ENCODE measurements at regions not wholly inside any gene's neighbourhood (a gene's known extent, or its start where the extent isn't known, plus 50 kb on each side); places are given as distances from the start of the nearest gene placed in this dataset.
"Not testable (repeated sequence)": the region's sequence is repeated elsewhere in the genome, so short reads cannot be mapped to it uniquely, and the experiment has no call there.

- Histone ChIP-seq H3K9me3 (ENCODE audit: control insufficient read depth, insufficient read depth, low read length) (no peaks in the 10 kb centered on the region), H3K4me1 (ENCODE audit: control insufficient read depth, insufficient read depth, low read length) (no peaks in the 10 kb centered on the region), H3K27ac (ENCODE audit: low read depth, low read length) (no peak overlapping the region)
Measured at GRCh38 chrX:129097668-129098067, 425.6 kb downstream of the SMARCA1 start.

GRCh38 chrX:129093706-129094105 lies 429.6 kb downstream of the SMARCA1 start:
- H3K4me1 ChIP-seq (ENCODE audit: control insufficient read depth, insufficient read depth, low read length) = no peaks in the 10 kb centered on the region
- H3K4me3 ChIP-seq (ENCODE audit: low read depth, low read length) = no peak overlapping the region
- no CpG with 5 or more reads among the region's 2 CpGs for whole genome bisulfite sequencing (ENCODE audit: insufficient coverage)
- DNase-seq (ENCODE audit: low read depth in 4 of 6, low spot score in 6 of 6) = peak in 2 of 6 donors; percentile 27 to 36
- no peak overlapping the region for H3K27ac ChIP-seq (ENCODE audit: low read depth, low read length)
- no peaks in the 10 kb centered on the region for H3K9me3 ChIP-seq (ENCODE audit: control insufficient read depth, insufficient read depth, low read length)
- H3K27me3 ChIP-seq (ENCODE audit: control insufficient read depth, insufficient read depth, low read length) = no peaks in the 10 kb centered on the region
- no peaks in the 10 kb centered on the region for H3K36me3 ChIP-seq (ENCODE audit: control insufficient read depth, insufficient read depth, low read length)

More at GRCh38 chrX:129097668-129098067, 425.6 kb downstream of the SMARCA1 start:
- no peaks in the 10 kb centered on the region for H3K36me3 ChIP-seq (ENCODE audit: control insufficient read depth, insufficient read depth, low read length)
- no peak overlapping the region for H3K4me3 ChIP-seq (ENCODE audit: low read depth, low read length)
- H3K27me3 ChIP-seq (ENCODE audit: control insufficient read depth, insufficient read depth, low read length) = no peaks in the 10 kb centered on the region
- DNase-seq (ENCODE audit: low read depth in 4 of 6, low spot score in 6 of 6) = no peak

- Histone ChIP-seq H3K27ac (ENCODE audit: low read depth, low read length) (no peak overlapping the region), H3K4me1 (ENCODE audit: control insufficient read depth, insufficient read depth, low read length) (no peaks in the 10 kb centered on the region), H3K27me3 (ENCODE audit: control insufficient read depth, insufficient read depth, low read length) (no peaks in the 10 kb centered on the region), H3K4me3 (ENCODE audit: low read depth, low read length) (no peak overlapping the region), H3K36me3 (ENCODE audit: control insufficient read depth, insufficient read depth, low read length) (no peaks in the 10 kb centered on the region), H3K9me3 (ENCODE audit: control insufficient read depth, insufficient read depth, low read length) (no peaks in the 10 kb centered on the region)
- no peak for DNase-seq (ENCODE audit: low read depth in 4 of 6, low spot score in 6 of 6)
Measured at GRCh38 chrX:129092757-129093156, 430.5 kb downstream of the SMARCA1 start.

- 40% methylated on average over 2 of the region's 2 CpGs for WGBS (ENCODE audit: insufficient coverage)
- peak in 1 of 6 donors; percentile 30 for DNase-seq (ENCODE audit: low read depth in 4 of 6, low spot score in 6 of 6)
Measured at GRCh38 chrX:129092242-129092641, 431.0 kb downstream of the SMARCA1 start.

GRCh38 chrX:129091097-129091496 lies 432.2 kb downstream of the SMARCA1 start:
- DNase-seq (ENCODE audit: low read depth in 4 of 6, low spot score in 6 of 6) = peak in 1 of 6 donors; percentile 24
- Histone ChIP-seq H3K9me3 (ENCODE audit: control insufficient read depth, insufficient read depth, low read length) (no peaks in the 10 kb centered on the region), H3K4me3 (ENCODE audit: low read depth, low read length) (no peak overlapping the region), H3K4me1 (ENCODE audit: control insufficient read depth, insufficient read depth, low read length) (no peaks in the 10 kb centered on the region), H3K36me3 (ENCODE audit: control insufficient read depth, insufficient read depth, low read length) (no peaks in the 10 kb centered on the region), H3K27me3 (ENCODE audit: control insufficient read depth, insufficient read depth, low read length) (no peaks in the 10 kb centered on the region), H3K27ac (ENCODE audit: low read depth, low read length) (no peak overlapping the region)
- WGBS (ENCODE audit: insufficient coverage) = 60% methylated on average over 1 of the region's 2 CpGs

More at GRCh38 chrX:129092242-129092641, 431.0 kb downstream of the SMARCA1 start:
- H3K4me3 ChIP-seq (ENCODE audit: low read depth, low read length) = no peak overlapping the region
- H3K36me3 ChIP-seq (ENCODE audit: control insufficient read depth, insufficient read depth, low read length) = no peaks in the 10 kb centered on the region
- no peaks in the 10 kb centered on the region for H3K4me1 ChIP-seq (ENCODE audit: control insufficient read depth, insufficient read depth, low read length)
- H3K27me3 ChIP-seq (ENCODE audit: control insufficient read depth, insufficient read depth, low read length) = no peaks in the 10 kb centered on the region
- H3K9me3 ChIP-seq (ENCODE audit: control insufficient read depth, insufficient read depth, low read length) = no peaks in the 10 kb centered on the region
- no peak overlapping the region for H3K27ac ChIP-seq (ENCODE audit: low read depth, low read length)

- DNase-seq (ENCODE audit: low read depth in 4 of 6, low spot score in 6 of 6) = no peak
- no peaks in the 10 kb centered on the region for H3K9me3 ChIP-seq (ENCODE audit: control insufficient read depth, insufficient read depth, low read length)
- no peaks in the 10 kb centered on the region for H3K36me3 ChIP-seq (ENCODE audit: control insufficient read depth, insufficient read depth, low read length)
- WGBS (ENCODE audit: insufficient coverage) = 74% methylated on average over 6 of the region's 7 CpGs
- H3K27ac ChIP-seq (ENCODE audit: low read depth, low read length) = no peak overlapping the region
- H3K27me3 ChIP-seq (ENCODE audit: control insufficient read depth, insufficient read depth, low read length) = no peaks in the 10 kb centered on the region
- H3K4me3 ChIP-seq (ENCODE audit: low read depth, low read length) = no peak overlapping the region
- H3K4me1 ChIP-seq (ENCODE audit: control insufficient read depth, insufficient read depth, low read length) = no peaks in the 10 kb centered on the region
Measured at GRCh38 chrX:129086802-129087201, 436.5 kb downstream of the SMARCA1 start.

- not testable (repeated sequence) for DNase-seq (ENCODE audit: low read depth in 4 of 6, low spot score in 6 of 6); H3K4me1 ChIP-seq (ENCODE audit: control insufficient read depth, insufficient read depth, low read length); H3K27me3 ChIP-seq (ENCODE audit: control insufficient read depth, insufficient read depth, low read length); H3K27ac ChIP-seq (ENCODE audit: low read depth, low read length); H3K36me3 ChIP-seq (ENCODE audit: control insufficient read depth, insufficient read depth, low read length); H3K4me3 ChIP-seq (ENCODE audit: low read depth, low read length); H3K9me3 ChIP-seq (ENCODE audit: control insufficient read depth, insufficient read depth, low read length)
- no CpG with 5 or more reads among the region's 3 CpGs for WGBS (ENCODE audit: insufficient coverage)
Measured at GRCh38 chrX:129084291-129084690, 439.0 kb downstream of the SMARCA1 start.

- peak in 1 of 6 donors; percentile 12 for DNase-seq (ENCODE audit: low read depth in 4 of 6, low spot score in 6 of 6)
- no CpG with 5 or more reads among the region's 3 CpGs for WGBS (ENCODE audit: insufficient coverage)
- no peak overlapping the region for H3K4me3 ChIP-seq (ENCODE audit: low read depth, low read length)
- no peaks in the 10 kb centered on the region for H3K9me3 ChIP-seq (ENCODE audit: control insufficient read depth, insufficient read depth, low read length)
- H3K36me3 ChIP-seq (ENCODE audit: control insufficient read depth, insufficient read depth, low read length) = no peaks in the 10 kb centered on the region
- H3K27ac ChIP-seq (ENCODE audit: low read depth, low read length) = no peak overlapping the region
- no peaks in the 10 kb centered on the region for H3K27me3 ChIP-seq (ENCODE audit: control insufficient read depth, insufficient read depth, low read length)
- H3K4me1 ChIP-seq (ENCODE audit: control insufficient read depth, insufficient read depth, low read length) = no peaks in the 10 kb centered on the region
Measured at GRCh38 chrX:129077424-129078170, 445.7 kb downstream of the SMARCA1 start.

- no CpG with 5 or more reads among the region's 2 CpGs for WGBS (ENCODE audit: insufficient coverage)
- Histone ChIP-seq H3K4me1 (ENCODE audit: control insufficient read depth, insufficient read depth, low read length) (no peaks in the 10 kb centered on the region), H3K36me3 (ENCODE audit: control insufficient read depth, insufficient read depth, low read length) (no peaks in the 10 kb centered on the region), H3K27ac (ENCODE audit: low read depth, low read length) (no peak overlapping the region), H3K9me3 (ENCODE audit: control insufficient read depth, insufficient read depth, low read length) (no peaks in the 10 kb centered on the region), H3K4me3 (ENCODE audit: low read depth, low read length) (no peak overlapping the region), H3K27me3 (ENCODE audit: control insufficient read depth, insufficient read depth, low read length) (no peaks in the 10 kb centered on the region)
- DNase-seq (ENCODE audit: low read depth in 4 of 6, low spot score in 6 of 6) = no peak
Measured at GRCh38 chrX:129071390-129071789, 451.9 kb downstream of the SMARCA1 start.

- Histone ChIP-seq H3K36me3 (ENCODE audit: control insufficient read depth, insufficient read depth, low read length) (no peaks in the 10 kb centered on the region), H3K9me3 (ENCODE audit: control insufficient read depth, insufficient read depth, low read length) (no peaks in the 10 kb centered on the region), H3K4me1 (ENCODE audit: control insufficient read depth, insufficient read depth, low read length) (no peaks in the 10 kb centered on the region), H3K27ac (ENCODE audit: low read depth, low read length) (no peak overlapping the region), H3K4me3 (ENCODE audit: low read depth, low read length) (no peak overlapping the region), H3K27me3 (ENCODE audit: control insufficient read depth, insufficient read depth, low read length) (no peaks in the 10 kb centered on the region)
- no CpG with 5 or more reads among the region's 1 CpG for WGBS (ENCODE audit: insufficient coverage)
- DNase-seq (ENCODE audit: low read depth in 4 of 6, low spot score in 6 of 6) = no peak
Measured at GRCh38 chrX:129065895-129066294, 457.4 kb downstream of the SMARCA1 start.
